AG04450 (cell line): ENCODE measurements at regions not wholly inside any gene's neighbourhood (a gene's known extent, or its start where the extent isn't known, plus 50 kb on each side); places are given as distances from the start of the nearest gene placed in this dataset.

Experiments used
- CTCF ChIA-PET: fragments of 300-600, 350-600 bp; formaldehyde crosslinking; extraction: SDS; loops from one replicate; lab custom pipeline; 2022; ENCODE audit warnings: antibody characterized with exemption, inconsistent platforms; lab: Charles Lee
- POLR2A ChIA-PET: fragments of 350-600 bp; formaldehyde crosslinking; extraction: SDS; loops from one replicate; lab custom pipeline; 2021; ENCODE audit warnings: antibody characterized with exemption, inconsistent platforms; lab: Yijun Ruan, JAX
- DNase-seq: peaks from one replicate; pipeline ENCODE4 v3.0.0-alpha.2; 2011; ENCODE audit warnings: low read depth, low spot score
- H3K27ac ChIP-seq: one replicate; pipeline ENCODE4 v1.5.1; 2012; ENCODE audit warnings: low read depth, low read length, control low read depth
- H3K27me3 ChIP-seq: one replicate; pipeline ENCODE4 v1.6.0; 2012; ENCODE audit warnings: low read length; ENCODE audit not compliant: control insufficient read depth, insufficient read depth
- H3K4me3 ChIP-seq: 2 replicates; pipeline ENCODE4 v1.5.1; 2011; ENCODE audit warnings: mild to moderate bottlenecking, low read depth, low read length, control low read depth
- H3K9me3 ChIP-seq: 2 replicates; pipeline ENCODE4 v1.5.1; 2012; ENCODE audit warnings: low read length; ENCODE audit not compliant: control insufficient read depth, insufficient read depth
- CTCF ChIP-seq: IDR thresholded peaks from 2 replicates; pipeline ENCODE4 v1.5.1; 2011; ENCODE audit warnings: low read depth, low read length, control low read depth, inconsistent platforms

GRCh38 chr2:65557616-65558573 is 125.5 kb upstream of the SPRED2 start:
- no peaks in the 10 kb centered on the region for H3K27me3 ChIP-seq
- CTCF ChIA-PET = interaction anchor here (1.3 to 2.1 kb wide), 3 partner anchors 293 to 1070 kb away, joined by 3 to 9 read pairs (median 3); partner anchors contain the start of gene RAB1A
- no peak overlapping the region for H3K27ac ChIP-seq
- H3K9me3 ChIP-seq = no peaks in the 10 kb centered on the region
- TF ChIP-seq CTCF = no peak
- no peak for DNase-seq
- POLR2A ChIA-PET = no interaction called here
- no peak overlapping the region for H3K4me3 ChIP-seq

- Histone ChIP-seq H3K27me3 (no peaks in the 10 kb centered on the region), H3K4me3 (no peak overlapping the region), H3K9me3 (no peaks in the 10 kb centered on the region), H3K27ac (no peak overlapping the region)
- DNase-seq = no peak
- CTCF ChIA-PET = interaction anchor here (0.6 to 2.9 kb wide), 4 partner anchors 95 to 290 kb away, joined by 3 to 44 read pairs (median 7); no protein-coding TSS in a partner anchor
- TF ChIP-seq CTCF = no peak
- POLR2A ChIA-PET = no interaction called here
Measured at GRCh38 chr2:65554765-65555591, 122.6 kb upstream of the SPRED2 start.

GRCh38 chr2:65553504-65554074 is 121.2 kb upstream of the SPRED2 start:
- H3K27me3 ChIP-seq = no peaks in the 10 kb centered on the region
- CTCF ChIA-PET = interaction anchor here (0.6 to 2.9 kb wide), 7 partner anchors 11 to 425 kb away, joined by 3 to 44 read pairs (median 4); no protein-coding TSS in a partner anchor
- no peak for DNase-seq
- no peak overlapping the region for H3K4me3 ChIP-seq
- POLR2A ChIA-PET = interaction anchor here (0.7 kb wide), 1 partner anchor 583 kb away, joined by 4 read pairs; no protein-coding TSS in a partner anchor
- TF ChIP-seq CTCF = no peak
- H3K27ac ChIP-seq = no peak overlapping the region
- H3K9me3 ChIP-seq = no peaks in the 10 kb centered on the region

GRCh38 chr2:65551528-65551927 is 119.1 kb upstream of the SPRED2 start:
- no peak for DNase-seq
- CTCF ChIA-PET = interaction anchor here (2.4 kb wide), 1 partner anchor 286 kb away, joined by 20 read pairs; no protein-coding TSS in a partner anchor
- POLR2A ChIA-PET = no interaction called here

More at GRCh38 chr2:65551528-65551927, 119.1 kb upstream of the SPRED2 start:
- Histone ChIP-seq H3K4me3 (no peak overlapping the region), H3K27me3 (no peaks in the 10 kb centered on the region), H3K27ac (no peak overlapping the region), H3K9me3 (no peaks in the 10 kb centered on the region)
- TF ChIP-seq CTCF = no peak
